Bronchial epithelial cell (primary cell): ENCODE measurements at regions not wholly inside any gene's neighbourhood (a gene's known extent, or its start where the extent isn't known, plus 50 kb on each side); places are given as distances from the start of the nearest gene placed in this dataset.

Source experiments
- DNase-seq: peaks from one replicate; pipeline ENCODE4 v3.0.0-alpha.2; 2010; ENCODE audit warnings: low read depth
- FAIRE-seq: peaks from 2 replicates; lab custom pipeline; 2011; peaks lifted over from hg19 to GRCh38; lab: Jason Lieb, UNC
- H3K27me3 ChIP-seq: 2 replicates; pipeline ENCODE4 v1.5.1; 2011; ENCODE audit warnings: low read length; ENCODE audit not compliant: control insufficient read depth, insufficient read depth
- H3K36me3 ChIP-seq: 2 replicates; pipeline ENCODE4 v1.5.1; 2011; ENCODE audit warnings: low read length; ENCODE audit not compliant: control insufficient read depth, insufficient read depth
- H3K4me3 ChIP-seq: 2 replicates; pipeline ENCODE4 v1.5.1; 2011; ENCODE audit warnings: mild to moderate bottlenecking, low read depth, low read length, control low read depth
- CTCF ChIP-seq: IDR thresholded peaks from 2 replicates; pipeline ENCODE4 v1.5.1; 2011; ENCODE audit warnings: mild to moderate bottlenecking, moderate library complexity, low read length, control low read depth, inconsistent platforms; ENCODE audit not compliant: insufficient read depth, severe bottlenecking

DNA sequence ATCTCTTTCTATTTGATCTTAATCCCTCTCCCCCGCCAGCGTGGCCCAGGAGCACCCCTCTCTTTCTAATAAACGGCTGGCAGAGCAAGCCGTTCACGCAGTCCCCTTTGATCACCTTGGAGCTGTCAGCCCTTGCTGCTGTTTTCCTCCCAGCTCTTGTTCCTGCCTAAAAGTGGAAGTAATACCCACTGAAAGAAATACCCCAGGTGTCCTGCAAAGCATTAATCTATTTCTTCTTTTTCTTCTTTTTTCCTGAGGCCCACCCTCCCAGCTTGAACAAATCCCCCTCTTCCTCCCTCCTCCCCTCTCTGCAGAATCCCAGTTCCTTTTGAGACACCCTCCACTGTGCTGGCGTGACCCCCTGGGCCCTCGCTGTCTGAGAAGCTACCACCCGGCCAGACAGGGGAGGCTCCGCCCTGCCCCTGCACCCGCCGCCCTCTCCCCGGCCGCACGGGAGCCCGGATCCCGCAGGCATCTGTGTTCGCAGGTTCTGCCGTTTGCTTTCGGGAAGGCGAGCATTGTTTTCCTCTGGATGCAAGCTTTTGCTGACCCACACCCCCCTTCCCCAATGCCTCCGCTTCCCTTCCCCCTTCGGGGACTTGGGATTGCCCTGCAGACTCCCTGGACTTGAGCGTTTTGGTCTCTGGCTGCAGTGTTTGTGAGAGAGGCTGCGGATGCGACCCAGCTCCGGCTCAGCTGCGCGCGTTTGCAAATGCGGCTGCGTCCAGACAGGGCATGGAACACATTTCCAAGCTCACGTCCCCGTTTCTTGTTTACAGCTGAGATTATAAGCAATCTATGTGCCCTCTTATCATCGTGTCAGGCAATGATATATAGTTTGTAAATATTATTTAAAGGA lies 631.5 kb downstream of the NYAP2 start:
- Histone ChIP-seq H3K4me3 (peak overlapping the region; percentile 45), H3K36me3 (no peaks in the 10 kb centered on the region), H3K27me3 (no peaks in the 10 kb centered on the region)
- FAIRE-seq, result no peak
- DNase-seq, result peak; percentile 56
- TF ChIP-seq CTCF, result no peak

DNA sequence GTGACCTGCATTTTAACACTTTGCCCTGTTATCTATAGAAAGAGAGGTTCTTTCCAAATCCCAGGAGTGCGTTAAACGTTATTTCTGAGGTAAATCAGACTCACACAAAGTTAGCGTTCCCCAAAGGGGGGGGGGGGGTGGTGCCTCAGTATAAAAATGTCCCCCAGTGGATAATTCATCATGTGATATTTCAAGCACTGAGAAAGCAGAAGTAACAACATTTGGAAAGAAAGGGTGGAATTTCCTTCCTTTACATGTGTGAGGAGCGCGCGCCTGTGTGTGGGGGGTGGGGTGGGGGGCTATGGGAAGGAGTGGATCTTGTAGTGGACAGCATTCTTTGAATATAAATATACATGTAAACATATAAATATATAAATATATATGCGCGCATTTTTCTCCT lies 630.9 kb downstream of the NYAP2 start:
- no peaks in the 10 kb centered on the region for H3K36me3 ChIP-seq
- H3K4me3 ChIP-seq, result no peak overlapping the region
- TF ChIP-seq CTCF, result no peak
- no peaks in the 10 kb centered on the region for H3K27me3 ChIP-seq
- FAIRE-seq (no peak), DNase-seq (no peak)

- H3K4me3 ChIP-seq, result no peak overlapping the region
- TF ChIP-seq CTCF, result no peak
- FAIRE-seq (no peak), DNase-seq (no peak)
- no peaks in the 10 kb centered on the region for H3K36me3 ChIP-seq
- no peaks in the 10 kb centered on the region for H3K27me3 ChIP-seq
These were observed 624.4 kb downstream of the NYAP2 start for GRCh38 chr2:226023946-226024345.

GRCh38 chr2:226023383-226023782 lies 623.9 kb downstream of the NYAP2 start:
- FAIRE-seq (no peak), DNase-seq (no peak)
- Histone ChIP-seq H3K36me3 (no peaks in the 10 kb centered on the region), H3K4me3 (no peak overlapping the region), H3K27me3 (no peaks in the 10 kb centered on the region)
- no peak for TF ChIP-seq CTCF

- DNase-seq (peak; percentile 19), FAIRE-seq (no peak)
- TF ChIP-seq CTCF, result no peak
- H3K27me3 ChIP-seq, result no peaks in the 10 kb centered on the region
- H3K4me3 ChIP-seq, result no peak overlapping the region
- no peaks in the 10 kb centered on the region for H3K36me3 ChIP-seq
These were observed 621.4 kb downstream of the NYAP2 start for GRCh38 chr2:226020956-226021355.
